GM03348 (cell line): ENCODE measurements at regions not wholly inside any gene's neighbourhood (a gene's known extent, or its start where the extent isn't known, plus 50 kb on each side); places are given as distances from the start of the nearest gene placed in this dataset.
"Not testable (repeated sequence)": the region's sequence is repeated elsewhere in the genome, so short reads cannot be mapped to it uniquely, and the experiment has no call there.

Source experiments
- DNase-seq: peaks from one replicate; pipeline ENCODE4 v3.0.0; 2012; ENCODE audit warnings: low spot score

GRCh38 chr9:3659647-3660046 is 133.8 kb upstream of the RFX3 start:
- no peak for DNase-seq

- no peak for DNase-seq
Measured at GRCh38 chr9:3658964-3659363, 133.2 kb upstream of the RFX3 start.

GRCh38 chr9:3656224-3656623 is 130.4 kb upstream of the RFX3 start:
- DNase-seq, result no peak

GRCh38 chr9:3650994-3651622 is 125.3 kb upstream of the RFX3 start:
- no peak for DNase-seq

- DNase-seq, result no peak
Measured at GRCh38 chr9:3648722-3649246, 123.0 kb upstream of the RFX3 start.

GRCh38 chr9:3648266-3648665 is 122.5 kb upstream of the RFX3 start:
- DNase-seq, result no peak

GRCh38 chr9:3647652-3648051 is 121.9 kb upstream of the RFX3 start:
- no peak for DNase-seq

GRCh38 chr9:3646226-3646625 is 120.4 kb upstream of the RFX3 start:
- no peak for DNase-seq

GRCh38 chr9:3642075-3642474 is 116.3 kb upstream of the RFX3 start:
- DNase-seq, result not testable (repeated sequence)

- no peak for DNase-seq
Measured at GRCh38 chr9:3629495-3629894, 103.7 kb upstream of the RFX3 start.

GRCh38 chr9:3628239-3628638 is 102.4 kb upstream of the RFX3 start:
- DNase-seq, result no peak

- DNase-seq, result no peak
Measured at GRCh38 chr9:3608011-3608410, 82.2 kb upstream of the RFX3 start.

- no peak for DNase-seq
Measured at GRCh38 chr9:3600672-3601071, 74.9 kb upstream of the RFX3 start.

- DNase-seq, result no peak
Measured at GRCh38 chr9:3597792-3598191, 72.0 kb upstream of the RFX3 start.

- DNase-seq, result no peak
Measured at GRCh38 chr9:3586066-3586465, 60.3 kb upstream of the RFX3 start.

GRCh38 chr9:3585606-3586005 is 59.8 kb upstream of the RFX3 start:
- no peak for DNase-seq

GRCh38 chr9:3578786-3579185 is 53.0 kb upstream of the RFX3 start:
- peak; percentile 70 for DNase-seq

GRCh38 chr9:3576328-3576727 is 50.5 kb upstream of the RFX3 start:
- DNase-seq, result no peak

- DNase-seq, result no peak
Measured at GRCh38 chr9:3575821-3576220, 50.0 kb upstream of the RFX3 start.
